ENCODE measurements at regions not wholly inside any gene's neighbourhood (a gene's known extent, or its start where the extent isn't known, plus 50 kb on each side); places are given as distances from the start of the nearest gene placed in this dataset.
"Not testable (repeated sequence)": the region's sequence is repeated elsewhere in the genome, so short reads cannot be mapped to it uniquely, and the experiment has no call there.

- no peaks in the 10 kb centered on the region for H3K4me1 ChIP-seq (ENCODE audit: control insufficient read depth in 2 of 2, insufficient read depth in 2 of 2, low read length in 2 of 2)
- no peak overlapping the region for H3K27ac ChIP-seq (ENCODE audit: low read depth in 1 of 2, low read length in 1 of 2)
- DNase-seq (ENCODE audit: low read depth in 6 of 9, low spot score in 9 of 9), result no peak
- H3K9me3 ChIP-seq (ENCODE audit: control insufficient read depth in 2 of 2, insufficient read depth in 1 of 2, low read length in 1 of 2), result no peaks in the 10 kb centered on the region
- no peaks in the 10 kb centered on the region for H3K36me3 ChIP-seq (ENCODE audit: control insufficient read depth in 2 of 2, insufficient read depth in 2 of 2, low read length in 1 of 2)
- WGBS, result 13% methylated on average over 2 of the region's 2 CpGs
- no peaks in the 10 kb centered on the region for H3K27me3 ChIP-seq (ENCODE audit: control insufficient read depth in 2 of 2, insufficient read depth in 1 of 2, low read length in 1 of 2)
- H3K4me3 ChIP-seq (ENCODE audit: low read length in 2 of 2), result no peak overlapping the region
Observed at GRCh38 chr2:193187816-193188215, 993.1 kb upstream of the TMEFF2 start.

- H3K27ac ChIP-seq (ENCODE audit: low read depth in 1 of 2, low read length in 1 of 2); DNase-seq (ENCODE audit: low read depth in 6 of 9, low spot score in 9 of 9); H3K27me3 ChIP-seq (ENCODE audit: control insufficient read depth in 2 of 2, insufficient read depth in 1 of 2, low read length in 1 of 2); H3K9me3 ChIP-seq (ENCODE audit: control insufficient read depth in 2 of 2, insufficient read depth in 1 of 2, low read length in 1 of 2); H3K4me1 ChIP-seq (ENCODE audit: control insufficient read depth in 2 of 2, insufficient read depth in 2 of 2, low read length in 2 of 2); H3K36me3 ChIP-seq (ENCODE audit: control insufficient read depth in 2 of 2, insufficient read depth in 2 of 2, low read length in 1 of 2); H3K4me3 ChIP-seq (ENCODE audit: low read length in 2 of 2): not testable (repeated sequence)
- 89% methylated on average over 12 of the region's 17 CpGs for WGBS
Observed at GRCh38 chr2:193170981-193171380, 976.2 kb upstream of the TMEFF2 start.

DNA sequence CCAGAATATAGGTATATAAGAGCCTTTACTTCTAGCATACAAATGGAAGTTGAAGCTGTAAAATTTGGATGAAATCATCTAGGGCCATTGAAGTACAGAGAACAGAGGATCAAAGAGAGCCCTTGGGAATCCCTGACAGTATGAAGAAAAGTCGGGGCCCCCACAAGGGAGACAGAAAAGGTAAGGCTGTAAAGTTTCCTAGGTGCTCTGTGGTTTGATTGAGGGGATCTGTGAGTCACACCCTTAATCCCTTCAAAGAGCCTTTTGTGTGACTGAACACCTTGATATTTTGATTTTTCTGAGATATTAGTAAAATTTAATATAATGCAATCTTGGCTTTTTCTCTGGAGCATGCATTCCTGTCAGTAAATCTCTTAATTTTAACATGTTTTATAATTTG, 961.7 kb upstream of the TMEFF2 start:
- Histone ChIP-seq H3K4me1 (ENCODE audit: control insufficient read depth in 2 of 2, insufficient read depth in 2 of 2, low read length in 2 of 2) (no peaks in the 10 kb centered on the region), H3K9me3 (ENCODE audit: control insufficient read depth in 2 of 2, insufficient read depth in 1 of 2, low read length in 1 of 2) (no peaks in the 10 kb centered on the region), H3K36me3 (ENCODE audit: control insufficient read depth in 2 of 2, insufficient read depth in 2 of 2, low read length in 1 of 2) (no peaks in the 10 kb centered on the region), H3K27ac (ENCODE audit: low read depth in 1 of 2, low read length in 1 of 2) (no peak overlapping the region), H3K27me3 (ENCODE audit: control insufficient read depth in 2 of 2, insufficient read depth in 1 of 2, low read length in 1 of 2) (no peaks in the 10 kb centered on the region), H3K4me3 (ENCODE audit: low read length in 2 of 2) (no peak overlapping the region)
- WGBS, result 94% methylated on average over 1 of the region's 1 CpG
- no peak for DNase-seq (ENCODE audit: low read depth in 6 of 9, low spot score in 9 of 9)

GRCh38 chr2:193154076-193154475, 959.3 kb upstream of the TMEFF2 start:
- no peaks in the 10 kb centered on the region for H3K9me3 ChIP-seq (ENCODE audit: control insufficient read depth in 2 of 2, insufficient read depth in 1 of 2, low read length in 1 of 2)
- no peak overlapping the region for H3K27ac ChIP-seq (ENCODE audit: low read depth in 1 of 2, low read length in 1 of 2)
- no peaks in the 10 kb centered on the region for H3K36me3 ChIP-seq (ENCODE audit: control insufficient read depth in 2 of 2, insufficient read depth in 2 of 2, low read length in 1 of 2)
- H3K4me1 ChIP-seq (ENCODE audit: control insufficient read depth in 2 of 2, insufficient read depth in 2 of 2, low read length in 2 of 2), result no peaks in the 10 kb centered on the region
- no peak for DNase-seq (ENCODE audit: low read depth in 6 of 9, low spot score in 9 of 9)
- 96% methylated on average over 5 of the region's 5 CpGs for WGBS
- H3K27me3 ChIP-seq (ENCODE audit: control insufficient read depth in 2 of 2, insufficient read depth in 1 of 2, low read length in 1 of 2), result no peaks in the 10 kb centered on the region
- H3K4me3 ChIP-seq (ENCODE audit: low read length in 2 of 2), result no peak overlapping the region

DNA sequence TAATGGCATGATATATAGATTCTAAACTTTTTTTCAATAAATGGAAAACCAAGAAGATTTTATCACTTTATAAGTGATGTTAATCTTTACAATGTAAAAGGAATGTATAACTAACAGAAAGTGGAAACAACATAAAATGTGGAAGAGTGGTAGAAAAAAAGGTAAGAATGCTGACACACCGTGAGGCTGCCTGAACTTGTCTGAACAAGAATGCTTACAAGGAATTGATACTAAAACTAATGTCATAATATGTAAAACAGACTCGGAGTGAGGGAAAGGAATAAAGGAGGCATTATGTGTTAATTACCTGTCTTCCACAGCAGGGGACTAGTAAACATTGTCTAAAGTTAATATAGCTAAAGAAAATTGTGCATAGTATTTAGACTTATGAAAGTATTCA, 958.8 kb upstream of the TMEFF2 start:
- Histone ChIP-seq H3K4me3 (ENCODE audit: low read length in 2 of 2) (no peak overlapping the region), H3K36me3 (ENCODE audit: control insufficient read depth in 2 of 2, insufficient read depth in 2 of 2, low read length in 1 of 2) (no peaks in the 10 kb centered on the region), H3K27ac (ENCODE audit: low read depth in 1 of 2, low read length in 1 of 2) (no peak overlapping the region), H3K9me3 (ENCODE audit: control insufficient read depth in 2 of 2, insufficient read depth in 1 of 2, low read length in 1 of 2) (no peaks in the 10 kb centered on the region), H3K27me3 (ENCODE audit: control insufficient read depth in 2 of 2, insufficient read depth in 1 of 2, low read length in 1 of 2) (no peaks in the 10 kb centered on the region), H3K4me1 (ENCODE audit: control insufficient read depth in 2 of 2, insufficient read depth in 2 of 2, low read length in 2 of 2) (no peaks in the 10 kb centered on the region)
- 91% methylated on average over 2 of the region's 2 CpGs for WGBS
- no peak for DNase-seq (ENCODE audit: low read depth in 6 of 9, low spot score in 9 of 9)

- H3K4me1 ChIP-seq (ENCODE audit: control insufficient read depth in 2 of 2, insufficient read depth in 2 of 2, low read length in 2 of 2); H3K27ac ChIP-seq (ENCODE audit: low read depth in 1 of 2, low read length in 1 of 2); H3K27me3 ChIP-seq (ENCODE audit: control insufficient read depth in 2 of 2, insufficient read depth in 1 of 2, low read length in 1 of 2); DNase-seq (ENCODE audit: low read depth in 6 of 9, low spot score in 9 of 9); H3K4me3 ChIP-seq (ENCODE audit: low read length in 2 of 2); H3K36me3 ChIP-seq (ENCODE audit: control insufficient read depth in 2 of 2, insufficient read depth in 2 of 2, low read length in 1 of 2); H3K9me3 ChIP-seq (ENCODE audit: control insufficient read depth in 2 of 2, insufficient read depth in 1 of 2, low read length in 1 of 2): not testable (repeated sequence)
- WGBS, result 58% methylated on average over 5 of the region's 5 CpGs
Observed at GRCh38 chr2:193142467-193142866, 947.7 kb upstream of the TMEFF2 start.

DNA sequence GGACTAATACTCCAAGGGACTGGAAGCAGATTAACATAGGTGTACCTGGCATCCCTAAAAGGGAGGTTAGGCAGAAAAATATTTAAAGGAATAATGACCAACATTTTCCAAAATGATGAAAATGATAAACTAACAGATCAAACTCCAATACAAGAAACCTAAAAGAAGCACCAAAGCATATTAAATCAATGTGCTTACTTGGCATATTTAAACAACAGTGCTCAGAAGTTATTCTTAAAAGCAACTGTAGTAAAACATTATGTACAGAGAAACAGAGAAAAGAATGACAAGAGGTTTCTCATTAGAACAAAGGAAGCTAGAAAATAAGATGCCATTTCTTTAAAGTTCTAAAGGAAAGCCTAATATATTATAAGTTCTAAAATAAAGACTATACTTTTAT, 947.3 kb upstream of the TMEFF2 start:
- no peak overlapping the region for H3K4me3 ChIP-seq (ENCODE audit: low read length in 2 of 2)
- H3K4me1 ChIP-seq (ENCODE audit: control insufficient read depth in 2 of 2, insufficient read depth in 2 of 2, low read length in 2 of 2), result no peaks in the 10 kb centered on the region
- no peak overlapping the region for H3K27ac ChIP-seq (ENCODE audit: low read depth in 1 of 2, low read length in 1 of 2)
- no peaks in the 10 kb centered on the region for H3K36me3 ChIP-seq (ENCODE audit: control insufficient read depth in 2 of 2, insufficient read depth in 2 of 2, low read length in 1 of 2)
- DNase-seq (ENCODE audit: low read depth in 6 of 9, low spot score in 9 of 9), result no peak
- no peaks in the 10 kb centered on the region for H3K27me3 ChIP-seq (ENCODE audit: control insufficient read depth in 2 of 2, insufficient read depth in 1 of 2, low read length in 1 of 2)
- peaks cover 0 to 4% of the 10 kb centered on the region in 2 donors for H3K9me3 ChIP-seq (ENCODE audit: control insufficient read depth in 2 of 2, insufficient read depth in 1 of 2, low read length in 1 of 2)

- H3K36me3 ChIP-seq (ENCODE audit: control insufficient read depth in 2 of 2, insufficient read depth in 2 of 2, low read length in 1 of 2); H3K27me3 ChIP-seq (ENCODE audit: control insufficient read depth in 2 of 2, insufficient read depth in 1 of 2, low read length in 1 of 2); H3K4me3 ChIP-seq (ENCODE audit: low read length in 2 of 2); H3K9me3 ChIP-seq (ENCODE audit: control insufficient read depth in 2 of 2, insufficient read depth in 1 of 2, low read length in 1 of 2); H3K27ac ChIP-seq (ENCODE audit: low read depth in 1 of 2, low read length in 1 of 2); H3K4me1 ChIP-seq (ENCODE audit: control insufficient read depth in 2 of 2, insufficient read depth in 2 of 2, low read length in 2 of 2); DNase-seq (ENCODE audit: low read depth in 6 of 9, low spot score in 9 of 9): not testable (repeated sequence)
- 100% methylated on average over 1 of the region's 1 CpG for WGBS
Observed at GRCh38 chr2:193140895-193141294, 946.2 kb upstream of the TMEFF2 start.

DNA sequence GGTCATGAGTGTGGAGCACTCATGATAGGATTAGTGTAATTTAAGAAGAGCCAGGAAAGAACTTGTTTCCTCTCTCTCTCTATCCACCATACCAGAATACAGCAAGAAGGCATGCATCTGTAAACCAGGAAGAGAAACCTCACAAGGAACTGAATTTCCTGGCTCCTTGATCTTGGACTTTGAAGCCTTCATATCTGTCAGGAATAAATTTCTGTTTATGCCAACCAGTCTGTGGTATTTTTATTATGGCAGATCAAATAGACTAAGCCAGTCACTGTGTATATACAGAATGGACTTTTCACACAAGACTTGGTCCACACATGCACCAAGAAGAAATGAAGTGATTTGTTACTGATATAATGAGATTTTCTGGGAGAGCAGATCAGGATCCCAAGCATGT, 930.1 kb upstream of the TMEFF2 start:
- Histone ChIP-seq H3K4me1 (ENCODE audit: control insufficient read depth in 2 of 2, insufficient read depth in 2 of 2, low read length in 2 of 2) (no peaks in the 10 kb centered on the region), H3K27ac (ENCODE audit: low read depth in 1 of 2, low read length in 1 of 2) (no peak overlapping the region)
- no peak for DNase-seq (ENCODE audit: low read depth in 6 of 9, low spot score in 9 of 9)

GRCh38 chr2:193114827-193115226, 920.1 kb upstream of the TMEFF2 start:
- no peak overlapping the region for H3K27ac ChIP-seq (ENCODE audit: low read depth in 1 of 2, low read length in 1 of 2)
- 96% methylated on average over 1 of the region's 1 CpG for WGBS
- DNase-seq (ENCODE audit: low read depth in 6 of 9, low spot score in 9 of 9), result no peak
- H3K4me1 ChIP-seq (ENCODE audit: control insufficient read depth in 2 of 2, insufficient read depth in 2 of 2, low read length in 2 of 2), result no peaks in the 10 kb centered on the region
- no peaks in the 10 kb centered on the region for H3K27me3 ChIP-seq (ENCODE audit: control insufficient read depth in 2 of 2, insufficient read depth in 1 of 2, low read length in 1 of 2)
- H3K4me3 ChIP-seq (ENCODE audit: low read length in 2 of 2), result no peak overlapping the region
- no peaks in the 10 kb centered on the region for H3K9me3 ChIP-seq (ENCODE audit: control insufficient read depth in 2 of 2, insufficient read depth in 1 of 2, low read length in 1 of 2)
- no peaks in the 10 kb centered on the region for H3K36me3 ChIP-seq (ENCODE audit: control insufficient read depth in 2 of 2, insufficient read depth in 2 of 2, low read length in 1 of 2)

More for the DNA sequence above, 930.1 kb upstream of the TMEFF2 start:
- Histone ChIP-seq H3K4me3 (ENCODE audit: low read length in 2 of 2) (no peak overlapping the region), H3K9me3 (ENCODE audit: control insufficient read depth in 2 of 2, insufficient read depth in 1 of 2, low read length in 1 of 2) (no peaks in the 10 kb centered on the region), H3K36me3 (ENCODE audit: control insufficient read depth in 2 of 2, insufficient read depth in 2 of 2, low read length in 1 of 2) (no peaks in the 10 kb centered on the region), H3K27me3 (ENCODE audit: control insufficient read depth in 2 of 2, insufficient read depth in 1 of 2, low read length in 1 of 2) (no peaks in the 10 kb centered on the region)

All from thymus (tissue), 11 donors.